Liver (tissue), 3 donors: ENCODE measurements at regions not wholly inside any gene's neighbourhood (a gene's known extent, or its start where the extent isn't known, plus 50 kb on each side); places are given as distances from the start of the nearest gene placed in this dataset.

Experiments used
- CTCF ChIP-seq: fragments of 150-350 bp; IDR thresholded peaks from 2 replicates; pipeline ENCODE4 v1.5.1; 2017; ENCODE audit warnings: improper control_type of control experiment, low read depth, low read length; ENCODE audit not compliant: missing input control
- EGR1 ChIP-seq, 2 donors: IDR thresholded peaks; 2 replicates each; pipeline ENCODE4 v1.6.1; 2016 to 2018; ENCODE audit warnings: antibody characterized with exemption in 2 of 2, low read depth in 2 of 2
- GABPA ChIP-seq, 2 donors: IDR thresholded peaks in 1 of 2; conservative IDR thresholded peaks in 1 of 2; 2 replicates each; pipeline ENCODE4 v1.6.1; 2016; ENCODE audit warnings: antibody characterized with exemption in 2 of 2, mild to moderate bottlenecking in 1 of 2, moderate library complexity in 1 of 2
- HNF4G ChIP-seq: IDR thresholded peaks from 2 replicates; pipeline ENCODE4 v1.6.1; 2016; ENCODE audit warnings: antibody characterized with exemption
- REST ChIP-seq: IDR thresholded peaks from 2 replicates; pipeline ENCODE4 v1.6.1; 2016; ENCODE audit warnings: antibody characterized with exemption, mild to moderate bottlenecking
- TF ChIP-seq, protein P1 (sequence below): IDR thresholded peaks from 2 replicates; pipeline ENCODE4 v1.6.1; 2016; ENCODE audit warnings: antibody characterized with exemption
- donor health status: healthy.
- donor health status: healthy.

DNA sequence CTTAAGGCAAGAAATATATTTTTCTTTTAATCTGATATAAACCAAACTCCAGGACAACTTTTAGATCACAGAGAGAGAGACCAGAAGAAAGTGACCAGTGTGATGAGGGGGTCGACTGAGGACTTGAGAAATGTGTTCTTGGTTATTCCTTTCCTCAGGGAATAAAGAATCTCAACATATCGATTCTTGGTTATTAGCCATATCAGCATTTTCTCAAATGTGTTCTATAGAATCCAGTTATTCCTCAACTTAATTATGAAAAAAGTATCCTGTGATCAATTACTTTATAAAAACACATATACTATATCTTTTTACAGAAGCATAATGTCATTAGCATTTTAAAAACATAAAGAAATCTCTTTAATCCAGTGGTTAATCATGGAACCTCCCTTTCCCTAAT lies 222.1 kb upstream of the FAM3C start:
- no peak for TF ChIP-seq CTCF
- TF ChIP-seq EGR1 (IDR thresholded peaks at IDR 0.05; ENCODE audit: low read depth in 2 of 2): no peak
- no peak for TF ChIP-seq HNF4G
- TF ChIP-seq GABPA (IDR thresholded peaks at IDR 0.05 in 1 of 2, conservative IDR thresholded peaks at IDR 0.05 in 1 of 2): no peak
- no peak for TF ChIP-seq REST
- TF ChIP-seq, protein P1, sequence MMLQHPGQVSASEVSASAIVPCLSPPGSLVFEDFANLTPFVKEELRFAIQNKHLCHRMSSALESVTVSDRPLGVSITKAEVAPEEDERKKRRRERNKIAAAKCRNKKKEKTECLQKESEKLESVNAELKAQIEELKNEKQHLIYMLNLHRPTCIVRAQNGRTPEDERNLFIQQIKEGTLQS: no peak
